GM18858 (cell line): ENCODE measurements at regions not wholly inside any gene's neighbourhood (a gene's known extent, or its start where the extent isn't known, plus 50 kb on each side); places are given as distances from the start of the nearest gene placed in this dataset.

Source experiments
- ATAC-seq: cut with Tn5 transposase; IDR thresholded peaks from one replicate; pipeline ENCODE4 v1.9.1; 2021; ENCODE audit not compliant: unreplicated experiment

DNA sequence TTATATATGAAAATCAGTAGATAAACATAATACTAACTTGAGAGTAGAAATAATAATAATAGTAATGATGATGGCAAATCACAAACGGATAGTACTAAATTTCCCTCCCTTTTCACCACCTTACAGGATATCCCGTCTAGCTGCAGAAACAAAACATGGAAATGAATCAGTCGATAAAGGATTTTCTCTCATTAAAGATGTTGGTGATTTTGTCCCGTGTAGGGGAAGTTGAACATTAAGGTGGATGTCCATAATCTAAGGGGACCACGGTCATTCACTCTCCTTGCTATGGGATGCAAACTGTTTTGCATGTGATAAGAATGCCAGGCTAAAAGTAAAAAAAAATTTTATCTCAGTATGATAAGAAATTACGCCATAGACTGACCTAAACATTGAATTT lies 1027.7 kb upstream of the NR2F2 start:
- no peak for ATAC-seq

DNA sequence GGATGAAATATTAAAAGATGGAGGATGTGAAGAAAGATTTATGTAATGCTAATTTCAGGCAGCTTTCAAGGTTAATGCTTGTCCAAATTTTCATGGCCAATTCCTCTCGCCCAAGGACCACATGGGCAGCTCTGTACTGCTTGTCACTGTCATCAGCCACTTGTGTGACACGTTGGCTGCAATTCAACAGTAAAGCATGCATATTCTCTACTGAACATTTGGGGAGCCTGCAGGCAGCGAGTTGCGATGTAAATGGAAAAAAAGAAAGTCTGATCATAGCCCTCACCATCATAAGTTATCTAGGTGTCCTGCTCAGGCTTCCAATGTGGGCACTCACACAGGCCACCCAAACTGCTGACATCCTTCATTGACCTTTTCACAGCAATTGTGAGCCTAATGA lies 1026.8 kb upstream of the NR2F2 start:
- ATAC-seq, result no peak

DNA sequence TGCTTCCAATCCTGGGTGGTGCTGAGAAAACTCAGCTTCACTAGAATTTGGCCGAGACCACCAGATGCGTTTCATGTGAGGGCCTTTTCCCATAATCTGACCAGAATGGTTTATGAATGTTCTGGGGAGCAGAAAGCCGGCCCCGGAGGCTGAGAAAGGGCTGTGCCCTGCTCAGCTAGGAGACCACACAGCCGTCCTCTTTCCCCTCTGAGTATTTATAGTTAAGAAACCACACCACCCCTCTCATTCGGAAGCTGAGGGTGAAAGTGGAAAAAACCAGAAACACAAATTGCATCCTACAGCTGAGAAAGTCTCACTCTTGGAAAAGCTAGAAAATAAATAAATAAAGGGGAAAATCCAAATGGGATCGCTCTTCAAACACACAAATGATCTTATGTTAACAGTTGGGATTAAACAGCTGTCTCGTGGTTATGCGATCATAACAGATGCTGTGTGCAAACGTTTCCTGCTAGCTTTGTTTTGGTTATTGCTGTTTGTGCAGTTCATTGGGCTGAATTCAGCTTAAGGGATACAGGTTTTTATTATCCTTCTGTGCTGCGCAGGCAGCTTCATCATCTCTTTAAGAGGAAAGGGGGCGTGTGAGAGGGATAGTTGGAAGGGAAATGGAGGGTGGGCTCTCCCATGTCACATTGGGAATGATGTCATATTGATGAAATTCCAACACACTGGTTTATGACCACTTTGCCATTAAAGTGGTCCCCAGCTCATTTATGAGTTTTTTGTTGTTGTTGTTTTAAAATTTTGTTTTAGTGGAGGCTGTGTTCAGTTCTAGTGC lies 1026.2 kb upstream of the NR2F2 start:
- ATAC-seq, result no peak

DNA sequence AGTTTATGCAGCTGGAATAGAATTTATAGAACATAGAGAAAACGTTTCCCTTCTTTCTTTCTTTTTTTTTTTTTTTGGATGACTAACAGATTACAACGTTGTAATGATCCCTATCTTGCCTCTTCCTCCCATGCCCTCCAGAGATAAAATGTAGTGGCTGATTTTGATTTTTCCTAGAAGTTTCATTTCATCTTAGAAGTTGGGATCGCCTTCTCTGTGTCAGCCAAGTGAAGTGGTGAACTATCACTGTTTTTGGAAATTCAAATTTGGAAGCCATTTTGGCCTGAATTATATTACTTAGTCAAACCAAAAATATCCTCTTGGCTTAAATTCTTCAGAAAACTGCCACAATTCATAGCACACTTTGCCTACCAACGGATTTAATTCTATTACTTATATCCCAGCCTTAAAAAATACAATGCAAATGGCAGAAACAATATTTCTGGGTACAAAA lies 1025.5 kb upstream of the NR2F2 start:
- no peak for ATAC-seq

DNA sequence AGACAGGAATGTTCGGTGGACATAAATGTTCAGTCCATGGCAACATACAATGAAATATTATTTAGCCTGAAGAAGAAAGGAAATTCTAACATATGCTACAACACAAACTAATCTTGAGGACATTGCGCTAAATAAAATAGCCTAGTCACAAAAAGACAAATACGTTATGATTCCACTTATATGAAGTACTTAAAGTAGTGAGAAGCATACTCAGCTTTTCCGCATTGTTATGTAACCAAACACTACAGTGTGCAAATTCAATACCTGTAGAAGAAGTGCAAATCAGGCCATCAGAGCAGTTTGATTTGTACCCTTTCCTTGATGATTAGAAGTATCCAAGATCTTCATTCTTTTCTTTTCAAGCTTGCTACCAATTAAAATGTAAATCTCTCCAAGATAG lies 1023.4 kb upstream of the NR2F2 start:
- no peak for ATAC-seq

DNA sequence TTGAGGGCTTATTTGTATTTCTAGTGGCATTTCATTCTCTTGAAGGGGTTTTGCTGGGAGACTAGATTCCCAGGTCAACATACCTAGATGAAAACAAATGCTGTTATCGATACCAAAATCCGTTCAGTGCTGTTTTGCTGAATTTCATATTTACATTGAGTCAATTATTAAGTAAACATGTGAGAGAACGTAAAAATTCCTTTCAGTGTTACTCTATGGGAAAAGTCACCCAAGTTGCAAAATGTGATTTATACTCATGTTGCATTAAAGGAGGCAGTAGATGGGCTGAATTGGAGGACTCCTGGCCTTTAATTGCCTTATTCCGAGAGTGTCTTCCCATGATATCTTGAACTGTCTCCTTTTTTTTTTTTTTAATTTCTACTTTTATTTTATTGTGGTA lies 1011.3 kb upstream of the NR2F2 start:
- ATAC-seq, result no peak

DNA sequence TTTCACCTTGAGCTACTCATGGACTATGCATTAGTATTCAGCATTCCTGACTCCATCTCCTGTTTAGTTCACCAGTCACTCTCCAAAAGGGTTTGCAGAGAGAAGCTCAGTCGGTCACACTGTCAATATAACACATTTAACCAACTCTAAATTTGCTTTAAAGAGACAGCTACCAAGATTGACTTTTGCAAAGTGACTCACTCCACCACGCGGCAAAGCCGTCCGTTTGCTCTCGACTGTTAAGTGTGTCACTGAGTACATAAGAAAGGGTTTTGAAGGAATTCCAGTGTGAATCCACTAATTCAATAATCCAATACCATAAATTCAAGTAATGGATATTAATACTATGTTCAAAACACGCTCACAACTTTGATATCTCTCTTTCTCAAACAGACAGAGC lies 1006.7 kb upstream of the NR2F2 start:
- no peak for ATAC-seq

DNA sequence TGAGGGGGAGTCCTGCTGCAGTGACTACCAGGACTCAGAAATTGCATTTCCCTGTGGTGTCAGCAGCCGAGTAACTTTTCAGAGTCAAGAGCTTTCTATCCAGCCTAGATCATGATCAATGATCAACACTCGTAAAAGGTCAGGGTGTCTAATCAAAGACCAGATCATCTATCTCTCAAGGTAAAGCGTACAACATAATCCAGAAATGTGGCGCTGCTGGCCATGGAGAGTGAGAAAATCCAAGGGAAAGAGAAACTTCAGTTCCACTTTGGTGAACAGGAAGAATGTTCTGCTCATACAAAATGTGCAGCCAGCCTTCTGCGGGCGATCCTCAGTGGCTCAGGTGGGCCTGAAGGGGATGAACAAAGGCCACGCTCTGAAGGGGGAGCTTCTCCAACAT lies 1005.8 kb upstream of the NR2F2 start:
- no peak for ATAC-seq

DNA sequence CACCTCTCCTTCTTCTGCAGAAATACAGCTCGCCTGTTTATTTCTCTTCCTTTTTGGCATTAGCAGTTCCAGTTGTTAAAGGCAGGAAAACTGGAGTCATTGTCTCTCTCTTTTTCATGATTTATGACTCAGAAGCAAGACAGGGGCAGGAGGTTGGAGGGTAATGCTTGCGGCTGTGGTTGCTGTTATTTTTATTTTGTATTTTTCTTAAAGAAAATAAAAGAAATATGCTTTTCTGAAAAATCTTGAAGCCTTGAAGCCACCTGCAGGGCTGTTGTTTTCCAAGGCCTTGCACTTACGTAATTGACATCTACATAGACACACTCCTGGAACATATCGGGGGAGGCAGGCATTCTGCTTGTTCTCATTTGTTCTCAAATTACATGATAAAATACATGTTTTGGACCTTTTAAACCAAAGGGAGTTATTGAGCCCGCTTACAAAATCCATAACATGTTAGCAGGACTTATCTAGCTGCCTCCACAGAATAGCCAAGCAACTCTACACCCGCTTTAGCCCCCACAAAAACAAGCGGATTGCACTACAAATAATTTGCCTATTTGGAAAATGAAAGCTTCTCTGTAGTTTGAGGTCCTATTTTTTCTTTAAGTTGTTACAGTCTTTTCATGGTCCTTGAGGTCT lies 1004.6 kb upstream of the NR2F2 start:
- no peak for ATAC-seq

DNA sequence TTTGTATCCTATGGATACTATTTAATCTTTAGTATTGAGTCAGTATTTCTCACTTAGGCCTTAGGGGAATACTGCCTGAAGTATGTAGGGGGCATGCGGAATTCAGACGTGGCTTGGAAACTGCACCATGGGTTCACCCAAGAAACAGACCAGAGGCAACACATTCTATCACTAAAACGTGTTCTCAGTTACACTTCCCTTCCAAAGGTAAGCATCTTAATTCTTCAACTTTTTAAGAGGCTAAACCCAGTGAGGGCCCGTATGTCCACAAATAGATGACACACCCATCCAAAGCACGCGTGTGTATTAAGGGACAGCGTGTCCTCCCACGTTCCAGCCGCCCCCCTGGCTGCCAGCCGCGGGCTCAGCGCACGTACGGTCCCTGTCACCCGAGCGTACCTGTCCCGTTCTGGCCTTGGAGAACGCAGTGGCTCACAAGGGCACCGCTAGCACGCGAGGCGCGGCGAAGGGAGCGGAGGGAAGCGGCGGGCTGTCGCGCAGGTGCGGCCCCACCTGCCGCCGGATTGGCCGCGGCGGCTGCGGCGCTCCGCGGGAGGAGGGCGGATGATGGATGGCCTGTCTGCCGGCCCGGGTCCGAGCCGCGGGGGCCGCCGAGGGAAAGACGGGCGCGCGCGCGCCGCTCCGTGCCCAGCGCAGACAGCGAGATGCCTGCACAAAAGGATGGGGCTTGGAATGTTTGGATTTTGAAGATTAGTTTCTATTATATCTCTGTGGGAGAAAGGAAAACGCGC lies 1003.9 kb upstream of the NR2F2 start:
- no peak for ATAC-seq

DNA sequence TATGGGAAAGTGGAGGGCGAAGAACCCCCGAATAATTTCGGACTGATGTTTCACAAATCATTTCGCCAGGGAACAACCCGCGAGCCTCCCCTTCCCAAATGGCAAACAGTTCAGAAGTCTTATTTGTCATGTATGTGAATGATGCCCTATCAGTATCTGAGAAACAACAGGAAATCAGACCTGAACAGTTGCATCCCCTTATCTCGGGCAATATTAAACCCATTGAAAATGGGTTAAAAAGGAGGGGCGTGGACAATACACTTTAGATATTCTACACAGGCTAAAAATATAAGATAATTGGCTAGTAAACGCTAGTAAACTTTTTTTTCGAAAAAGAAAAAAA lies 1003.3 kb upstream of the NR2F2 start:
- ATAC-seq, result no peak

DNA sequence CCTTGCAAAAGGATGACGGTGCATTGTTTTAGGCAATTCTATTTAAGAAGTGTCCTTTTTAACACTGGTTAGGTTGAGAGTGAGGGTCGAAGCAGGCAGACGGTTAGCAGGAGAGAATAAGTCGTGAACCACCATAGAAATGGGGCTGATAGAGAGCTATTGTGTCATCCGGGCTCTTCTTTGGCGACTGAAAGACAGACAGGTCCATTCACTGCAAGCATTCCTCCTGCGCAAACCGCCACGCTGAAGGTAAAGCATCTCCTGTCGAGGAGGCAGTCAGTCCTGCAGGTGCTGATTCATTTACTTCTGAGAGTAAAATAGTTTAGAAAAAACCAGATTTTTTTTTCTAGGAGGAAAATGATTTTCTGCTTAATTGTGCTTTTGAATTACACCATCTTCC lies 1002.8 kb upstream of the NR2F2 start:
- no peak for ATAC-seq

DNA sequence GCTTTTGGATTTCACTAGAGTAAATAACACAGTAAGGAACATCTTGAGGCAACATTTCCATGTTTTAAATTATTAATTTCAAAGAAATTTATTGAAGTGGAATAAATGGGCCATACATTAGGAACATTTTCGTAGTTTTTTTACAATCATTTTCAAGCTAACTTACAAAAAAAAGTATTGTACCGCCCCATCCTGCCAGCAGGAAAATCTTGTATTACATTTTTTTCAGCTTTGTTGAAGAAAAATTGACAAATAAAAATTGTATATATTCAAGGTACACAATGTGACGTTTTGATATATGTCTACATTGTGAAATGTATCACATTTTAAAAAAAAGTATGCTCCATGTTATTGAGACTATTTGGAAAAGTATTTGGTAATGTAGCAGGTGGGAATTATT lies 1001.9 kb upstream of the NR2F2 start:
- ATAC-seq, result no peak

DNA sequence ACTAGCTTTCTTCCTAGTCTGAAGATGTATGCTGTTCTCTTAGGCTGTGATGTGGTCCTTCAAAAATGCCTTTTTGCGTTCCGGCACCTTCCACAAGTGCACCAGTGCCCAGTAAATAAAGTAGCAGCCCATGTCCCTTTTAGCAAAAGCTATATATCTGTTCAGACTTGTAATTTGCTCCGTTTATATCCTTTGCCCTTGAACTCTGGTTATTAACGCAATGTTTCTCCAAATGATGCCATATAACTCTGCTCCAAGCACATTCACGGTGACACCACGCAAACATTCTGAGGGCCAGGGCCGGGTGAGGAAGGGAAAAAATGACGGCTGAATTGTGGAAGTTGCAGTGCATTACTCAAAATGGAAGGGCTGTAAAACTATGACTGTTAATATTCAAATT lies 1001.1 kb upstream of the NR2F2 start:
- ATAC-seq, result no peak

DNA sequence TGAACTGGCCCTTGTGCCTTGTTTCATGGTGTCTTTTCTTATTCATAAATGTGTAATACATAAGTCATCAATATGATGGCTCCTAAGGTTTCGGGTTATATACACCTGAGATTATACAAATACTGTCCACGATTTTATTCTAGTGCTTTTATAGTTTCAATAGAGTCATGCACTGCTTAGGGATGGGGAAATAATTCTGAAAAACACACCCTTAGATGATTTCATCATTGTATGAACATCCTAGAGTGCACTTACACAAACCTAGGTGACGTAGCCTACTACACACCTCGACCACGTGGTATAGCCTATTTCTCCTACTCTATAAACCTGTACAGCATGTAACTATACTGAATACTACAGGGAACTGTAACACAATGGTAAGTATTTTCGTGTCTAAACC lies 988.8 kb upstream of the NR2F2 start:
- ATAC-seq, result no peak

DNA sequence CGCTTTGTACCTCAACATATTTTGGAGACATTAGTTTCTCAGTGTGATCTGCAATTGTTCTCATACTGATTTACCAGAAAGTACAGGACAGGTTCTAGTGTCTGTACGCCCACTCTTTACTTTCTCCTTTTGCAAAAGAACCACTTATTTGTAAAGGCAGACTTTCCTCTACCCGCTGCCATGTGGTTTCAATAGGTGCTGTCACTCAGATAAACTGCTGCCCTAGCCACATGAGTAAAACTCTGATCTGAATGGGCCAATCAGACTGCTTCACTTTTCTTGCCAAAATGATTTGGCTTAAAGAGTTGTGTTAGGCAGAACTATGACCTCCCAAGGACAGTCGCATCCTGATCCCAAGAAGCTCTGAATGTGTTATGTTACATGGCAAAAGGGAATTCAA lies 984.6 kb upstream of the NR2F2 start:
- ATAC-seq, result no peak

DNA sequence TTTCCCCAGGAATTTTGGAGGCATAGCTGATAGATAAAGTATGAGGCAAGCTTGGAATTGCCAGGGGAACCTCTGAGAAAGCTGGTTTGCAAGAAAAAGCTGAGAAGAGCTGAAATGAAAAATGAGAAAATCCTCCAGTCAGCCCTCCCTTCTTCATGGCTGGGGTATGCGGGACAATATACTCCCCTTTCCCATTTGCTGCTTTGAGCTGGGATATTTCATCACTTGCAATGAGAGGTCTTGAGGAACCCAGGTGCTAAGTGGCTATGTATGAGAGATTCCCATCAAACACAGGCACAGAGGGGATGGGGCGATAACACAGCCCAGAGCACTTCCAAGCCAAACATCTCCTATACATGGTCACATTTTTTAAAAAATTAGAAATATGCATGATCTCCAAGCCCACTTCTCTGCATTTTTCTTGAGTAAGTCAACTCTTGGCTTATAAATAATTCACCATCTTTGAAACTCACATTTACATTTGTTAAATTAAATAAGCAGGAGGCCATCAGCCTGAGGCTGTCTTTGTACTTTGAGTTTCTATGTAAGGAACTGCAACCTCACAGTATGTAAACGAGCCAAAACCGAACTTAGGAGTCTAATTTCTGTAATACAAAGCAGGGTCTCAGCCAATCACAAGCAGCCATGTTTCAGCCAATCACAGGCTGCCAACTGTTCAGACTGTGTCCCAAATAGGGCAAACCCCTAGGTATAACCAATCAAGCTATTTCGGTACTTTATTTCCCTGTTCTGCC lies 983.6 kb upstream of the NR2F2 start:
- ATAC-seq, result no peak

DNA sequence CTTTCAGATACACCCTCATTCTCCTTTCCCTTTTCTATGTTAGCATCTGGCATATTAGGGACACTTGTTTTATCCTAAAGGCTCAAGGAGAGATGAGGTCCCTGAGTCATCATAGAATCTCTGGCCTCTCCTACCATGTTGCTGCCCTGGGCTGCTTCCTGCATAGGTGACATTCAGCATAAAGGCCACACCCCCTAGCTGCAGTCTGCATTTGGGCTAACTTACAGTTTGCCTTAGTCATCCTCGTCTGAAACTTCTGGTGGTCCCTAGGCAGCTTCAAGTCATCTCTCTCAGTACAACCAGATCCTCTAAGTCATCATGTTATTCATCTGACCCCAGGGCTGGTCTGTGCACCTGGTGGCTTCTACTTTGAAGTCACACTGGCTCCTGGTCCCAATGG lies 982.7 kb upstream of the NR2F2 start:
- ATAC-seq, result no peak

DNA sequence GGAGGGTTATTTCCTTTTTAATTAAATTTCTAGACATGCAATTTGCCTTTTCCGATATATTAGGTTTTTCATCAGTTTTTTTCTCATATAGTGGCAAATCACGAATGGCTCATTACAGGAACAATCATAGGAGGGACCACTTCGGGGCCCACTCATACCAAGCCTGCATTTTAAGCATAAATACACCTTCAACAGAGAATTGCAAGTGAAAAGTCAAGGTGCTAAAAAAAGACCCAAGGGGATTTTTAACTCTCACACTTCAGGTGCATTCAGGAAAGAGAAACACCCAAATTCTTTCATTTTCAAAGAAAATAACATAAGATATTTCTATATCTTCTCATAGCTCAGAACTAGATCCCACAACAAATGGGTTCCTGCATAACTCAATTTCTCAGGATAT lies 979.6 kb upstream of the NR2F2 start:
- no peak for ATAC-seq

DNA sequence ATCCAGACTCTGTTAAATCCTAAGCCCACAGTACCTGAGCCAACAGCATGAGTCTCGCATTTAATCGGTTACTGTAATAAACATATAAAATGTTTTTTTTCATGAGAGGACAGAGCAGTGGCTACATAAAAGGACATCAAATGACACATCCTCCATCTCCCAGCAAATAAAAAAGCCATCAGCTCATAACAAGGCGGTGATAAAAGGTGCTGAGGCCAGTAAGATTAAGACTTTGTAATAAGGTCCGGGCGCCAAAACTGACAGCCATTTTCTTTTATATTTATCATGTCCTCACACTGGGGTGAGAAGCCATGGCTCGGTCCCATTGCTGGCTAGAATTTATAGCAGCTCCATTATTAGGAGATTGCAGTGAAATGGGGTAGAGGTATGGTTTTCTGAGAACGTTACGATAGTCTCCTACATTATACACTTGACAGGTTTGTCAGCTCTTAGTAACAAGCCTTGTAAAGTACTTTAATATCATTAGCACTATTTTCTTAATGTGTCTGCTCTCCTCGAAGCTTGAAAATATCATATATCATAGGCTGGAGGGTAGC lies 977.8 kb upstream of the NR2F2 start:
- ATAC-seq, result no peak

DNA sequence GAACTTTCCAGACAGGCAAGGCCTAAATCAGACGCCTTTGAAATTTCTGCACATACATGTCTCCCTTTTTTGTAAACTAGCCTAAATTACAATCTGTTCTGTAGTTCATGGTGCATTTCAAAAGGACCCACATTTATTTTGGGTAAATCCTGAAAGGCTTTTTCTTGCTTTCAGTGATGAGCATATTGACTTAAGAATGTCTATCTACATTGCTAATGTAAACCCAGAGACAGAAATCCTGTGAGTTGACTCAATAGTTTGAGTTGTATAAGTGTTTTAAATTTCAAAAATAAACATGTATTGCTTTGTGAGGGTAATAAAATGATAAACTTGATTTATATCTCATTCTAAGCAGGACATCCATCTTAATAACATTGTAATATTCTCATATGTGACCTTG lies 977.0 kb upstream of the NR2F2 start:
- ATAC-seq, result no peak
